HS-5 (cell line): ENCODE measurements at regions not wholly inside any gene's neighbourhood (a gene's known extent, or its start where the extent isn't known, plus 50 kb on each side); places are given as distances from the start of the nearest gene placed in this dataset.
"Not testable (repeated sequence)": the region's sequence is repeated elsewhere in the genome, so short reads cannot be mapped to it uniquely, and the experiment has no call there.

Experiments used
- DNase-seq: peaks from one replicate; pipeline ENCODE4 v3.0.0-alpha.2; 2012; ENCODE audit warnings: low read depth

DNA sequence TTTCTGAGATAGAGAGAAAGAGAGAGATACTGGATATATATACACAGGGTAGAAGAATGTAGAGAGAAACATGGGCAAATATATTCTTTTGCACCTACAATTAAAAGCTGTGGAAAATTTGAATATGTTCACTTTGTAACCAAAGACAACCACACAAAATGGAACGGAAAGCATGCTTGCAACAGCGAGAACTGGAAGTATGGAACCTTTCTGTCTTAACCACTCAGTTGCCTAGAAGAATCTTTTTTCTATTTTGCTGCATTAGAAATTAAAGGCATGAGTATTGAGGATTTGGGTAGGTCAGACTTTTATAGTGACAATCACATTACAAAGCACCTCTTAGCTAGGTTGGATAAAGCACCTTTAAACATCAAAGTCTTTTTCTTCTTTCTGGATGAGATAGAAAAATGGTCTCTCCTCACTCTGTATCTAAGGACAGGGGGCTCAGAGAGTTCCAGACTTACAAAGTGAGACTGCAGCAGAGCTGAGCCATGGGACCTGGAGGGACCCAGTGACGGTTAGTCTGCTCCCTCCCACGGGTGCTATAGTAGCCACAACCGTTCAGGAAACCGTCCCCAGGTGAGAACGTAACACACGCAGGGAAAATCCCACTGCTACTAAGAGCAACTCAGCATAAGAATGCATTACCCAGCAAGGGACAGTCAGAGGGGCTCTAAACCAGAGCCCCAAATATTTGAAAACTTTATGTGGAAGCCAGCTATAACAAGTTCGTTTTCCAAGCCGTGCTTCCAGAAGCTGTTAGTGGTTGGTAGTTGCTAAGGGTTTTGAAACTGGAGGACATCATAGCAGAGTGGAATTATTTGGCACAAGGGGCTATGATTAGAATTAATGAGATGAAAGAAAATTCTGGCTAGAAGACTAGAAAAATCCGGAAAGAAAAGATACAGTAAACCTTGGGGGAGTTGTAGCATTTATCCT lies 97.1 kb downstream of the DAD1 start:
- DNase-seq, result no peak

DNA sequence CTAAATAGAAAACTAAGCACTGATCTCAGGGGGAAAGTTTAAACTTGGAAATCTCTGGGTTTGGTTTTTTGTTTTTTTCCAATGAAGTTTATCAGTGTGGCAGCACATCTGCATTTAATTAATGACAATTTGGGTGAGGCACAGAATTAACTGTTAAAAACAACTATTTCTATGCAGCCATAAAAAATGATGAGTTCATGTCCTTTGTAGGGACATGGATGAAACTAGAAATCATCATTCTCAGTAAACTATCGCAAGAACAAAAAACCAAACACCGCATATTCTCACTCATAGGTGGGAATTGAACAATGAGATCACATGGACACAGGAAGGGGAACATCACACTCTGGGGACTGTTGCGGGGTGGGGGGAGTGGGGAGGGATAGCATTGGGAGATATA lies 98.0 kb downstream of the DAD1 start:
- not testable (repeated sequence) for DNase-seq

DNA sequence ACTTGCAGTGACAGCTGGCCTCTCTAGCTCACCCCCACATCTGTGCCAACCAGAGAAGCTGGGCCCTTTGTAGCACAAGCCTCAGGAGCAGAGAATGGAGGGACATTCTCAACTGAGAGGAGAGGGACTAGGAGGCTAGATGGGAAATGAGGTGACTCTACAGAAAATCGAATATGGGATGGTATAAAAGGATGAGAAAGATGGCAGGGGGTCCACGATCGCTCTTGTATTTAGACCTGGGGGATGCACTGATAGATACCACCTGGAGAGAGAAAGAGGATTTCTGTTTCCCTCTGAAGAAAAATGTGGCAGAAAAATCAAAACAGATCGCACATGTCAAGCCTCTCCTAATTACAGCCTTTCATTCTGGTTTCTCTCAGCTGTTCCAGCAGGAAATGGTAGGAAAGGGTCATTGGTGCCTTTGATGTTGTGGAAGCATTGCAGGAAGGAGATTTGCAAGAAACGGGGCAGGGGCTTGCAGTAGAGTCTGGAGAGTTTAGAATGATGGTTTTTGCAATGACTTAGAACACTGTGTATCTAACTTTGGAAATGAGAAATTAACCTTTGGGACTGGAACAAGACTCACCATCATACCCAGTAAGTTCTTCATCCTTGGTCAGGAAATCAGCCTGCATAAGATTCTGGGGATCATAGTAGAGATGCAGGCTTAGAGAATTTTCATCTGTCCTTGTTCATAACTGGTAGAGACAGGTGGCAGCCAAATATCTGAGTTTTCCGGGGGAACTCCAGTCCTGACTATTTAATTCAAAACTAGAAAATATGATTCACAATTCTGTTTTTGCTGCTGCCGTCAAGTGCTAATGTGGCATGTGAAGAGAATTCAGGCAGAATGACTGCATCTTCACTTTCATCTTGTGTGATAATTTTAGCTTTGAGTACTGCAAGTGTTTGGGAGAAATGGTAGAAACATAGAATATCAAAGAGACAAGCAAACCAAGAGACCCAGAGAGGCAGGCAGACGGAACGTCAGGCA lies 98.8 kb downstream of the DAD1 start:
- no peak for DNase-seq

DNA sequence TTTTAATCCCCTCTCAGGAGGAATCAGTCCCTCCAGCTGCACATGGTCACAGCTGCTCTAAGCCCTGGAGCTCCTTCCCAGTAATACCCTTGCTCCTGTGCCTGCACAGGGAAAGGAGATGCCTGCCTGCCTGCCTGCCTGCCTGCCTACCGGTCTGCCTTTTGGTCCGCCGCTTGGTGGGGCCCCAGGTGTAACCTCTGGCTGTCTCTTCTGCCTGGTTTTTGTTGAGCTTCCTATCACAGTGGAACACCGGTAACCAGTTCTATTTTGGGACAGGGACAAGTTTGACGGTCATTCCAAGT lies 99.8 kb downstream of the DAD1 start:
- no peak for DNase-seq

DNA sequence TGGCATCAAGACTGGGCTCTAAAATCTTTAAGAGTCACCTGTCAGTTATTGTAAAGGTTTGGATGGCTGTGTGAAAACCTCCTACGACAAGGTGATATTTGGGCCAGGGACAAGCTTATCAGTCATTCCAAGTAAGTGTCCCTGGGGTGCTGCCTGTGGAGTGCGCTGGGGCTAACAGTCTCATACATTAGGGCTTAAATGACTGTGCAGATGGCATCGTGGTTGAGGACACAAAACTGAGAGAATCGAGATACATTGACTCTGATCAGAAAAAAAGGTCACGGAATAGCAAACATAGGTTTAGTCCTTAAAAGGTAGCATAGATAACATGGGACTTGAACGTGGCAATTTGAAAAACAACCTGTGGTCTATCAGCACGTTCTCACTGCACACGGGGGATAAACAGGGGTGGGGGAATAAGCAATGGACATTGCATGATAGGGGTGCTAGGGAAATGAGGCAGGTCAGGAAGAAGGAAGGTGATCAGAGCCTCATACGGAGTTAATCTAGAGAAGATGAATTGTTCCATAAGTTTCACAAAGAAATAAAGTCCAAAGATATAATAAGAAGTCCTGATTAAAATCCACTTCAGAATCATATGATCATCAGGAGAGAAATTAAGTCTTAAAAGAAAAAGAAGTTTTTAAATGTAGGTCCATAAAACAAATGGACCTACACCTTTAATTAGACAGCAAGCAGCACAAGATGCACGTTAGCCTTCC lies 100.3 kb downstream of the DAD1 start:
- DNase-seq, result no peak

DNA sequence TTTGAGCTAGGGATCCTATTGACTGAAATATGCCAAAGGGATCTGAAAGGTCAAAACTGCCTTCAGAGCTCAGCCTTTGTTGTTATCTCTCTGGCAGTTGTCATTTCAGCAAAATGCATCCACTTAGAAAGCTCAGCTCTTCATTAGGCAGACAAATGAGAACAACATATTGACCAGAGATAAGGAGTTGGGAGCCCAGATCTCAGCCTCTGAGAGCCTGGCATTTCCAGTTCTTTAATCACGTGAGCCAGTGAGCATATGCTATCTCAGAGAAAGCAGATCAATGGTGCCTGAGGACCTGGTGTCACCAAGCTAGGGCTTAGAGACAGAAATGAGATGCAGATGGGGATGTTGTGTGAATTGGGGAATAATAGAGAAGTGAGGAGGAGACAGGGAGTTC lies 101.1 kb downstream of the DAD1 start:
- DNase-seq, result no peak

DNA sequence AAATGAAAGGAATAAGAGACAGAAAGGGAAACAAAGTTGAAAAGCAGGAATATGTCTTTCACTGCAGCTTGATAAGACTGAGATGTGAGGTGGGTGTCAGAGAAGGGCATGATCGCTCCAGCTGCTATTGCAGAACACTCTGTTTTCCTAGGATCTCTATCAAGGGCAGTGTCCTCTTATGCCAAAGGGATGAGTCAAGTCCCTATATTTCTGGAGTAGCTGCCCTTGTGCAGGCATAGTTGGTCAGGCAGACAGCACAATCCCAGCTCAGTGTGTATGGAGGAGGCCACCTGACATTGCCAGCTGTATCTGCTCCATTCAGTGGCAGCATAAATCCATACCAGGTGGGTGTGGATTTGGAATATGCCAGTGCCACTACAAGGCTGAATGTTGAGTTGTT lies 101.6 kb downstream of the DAD1 start:
- DNase-seq, result no peak

GRCh38 chr14:22486675-22487074 lies 102.3 kb downstream of the DAD1 start:
- no peak for DNase-seq

DNA sequence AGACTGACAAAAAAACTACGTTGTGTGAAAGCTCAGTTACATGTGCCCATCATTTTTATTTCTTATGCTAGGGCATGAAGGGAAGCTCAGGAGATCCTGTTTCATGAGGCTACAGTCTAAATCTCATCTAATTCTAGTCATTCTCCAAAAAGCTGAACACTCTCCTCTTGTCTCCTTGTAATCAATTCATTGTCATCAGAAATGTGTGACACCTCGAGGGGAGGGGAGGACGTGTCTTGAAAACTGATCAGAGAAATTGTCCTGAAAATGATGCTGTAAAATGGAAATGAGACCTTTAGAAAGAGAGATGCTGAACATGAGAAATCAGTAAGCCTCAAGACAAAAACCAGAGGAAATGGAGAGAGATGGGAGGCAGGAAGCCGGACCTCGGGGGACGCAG lies 103.4 kb downstream of the DAD1 start:
- no peak for DNase-seq

GRCh38 chr14:22485178-22485577 lies 103.8 kb downstream of the DAD1 start:
- DNase-seq, result no peak

GRCh38 chr14:22484632-22485031 lies 104.4 kb downstream of the DAD1 start:
- DNase-seq, result no peak

DNA sequence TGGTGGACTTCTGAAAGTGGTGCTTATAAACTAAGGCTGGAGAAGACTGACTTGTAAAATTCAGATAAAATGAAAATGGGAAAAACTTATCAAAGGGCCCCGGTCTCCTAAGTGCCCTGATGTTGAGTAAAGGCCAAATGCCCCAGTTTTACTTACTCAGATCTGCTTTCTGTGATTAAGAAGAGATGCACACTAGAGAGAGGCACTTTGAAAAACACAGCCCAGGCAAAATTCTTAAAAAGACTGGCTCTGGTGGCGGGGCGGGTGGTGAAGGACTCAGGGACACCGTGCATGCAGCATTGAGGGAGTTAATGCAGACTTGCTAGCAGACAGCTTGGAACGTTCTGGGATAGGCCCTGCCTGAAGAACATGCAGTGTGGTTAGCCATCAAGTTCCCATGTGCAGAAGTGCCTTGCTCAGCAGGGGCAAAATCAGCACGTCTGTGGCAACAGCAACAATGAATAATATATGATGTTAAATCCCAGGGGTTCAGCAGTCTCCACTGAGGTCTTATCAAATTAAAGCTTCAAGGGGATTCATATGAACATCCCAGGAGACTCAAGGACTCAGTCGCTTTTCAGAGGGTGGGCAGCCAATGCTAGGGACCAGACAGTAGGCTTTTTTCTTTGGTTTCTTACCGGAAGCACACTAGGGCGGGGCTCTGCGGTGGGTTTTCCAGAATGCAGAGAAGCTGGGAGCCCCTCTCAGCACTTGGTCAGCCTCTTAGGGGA lies 105.0 kb downstream of the DAD1 start:
- DNase-seq, result no peak

GRCh38 chr14:22482782-22483553 lies 106.1 kb downstream of the DAD1 start:
- no peak for DNase-seq

DNA sequence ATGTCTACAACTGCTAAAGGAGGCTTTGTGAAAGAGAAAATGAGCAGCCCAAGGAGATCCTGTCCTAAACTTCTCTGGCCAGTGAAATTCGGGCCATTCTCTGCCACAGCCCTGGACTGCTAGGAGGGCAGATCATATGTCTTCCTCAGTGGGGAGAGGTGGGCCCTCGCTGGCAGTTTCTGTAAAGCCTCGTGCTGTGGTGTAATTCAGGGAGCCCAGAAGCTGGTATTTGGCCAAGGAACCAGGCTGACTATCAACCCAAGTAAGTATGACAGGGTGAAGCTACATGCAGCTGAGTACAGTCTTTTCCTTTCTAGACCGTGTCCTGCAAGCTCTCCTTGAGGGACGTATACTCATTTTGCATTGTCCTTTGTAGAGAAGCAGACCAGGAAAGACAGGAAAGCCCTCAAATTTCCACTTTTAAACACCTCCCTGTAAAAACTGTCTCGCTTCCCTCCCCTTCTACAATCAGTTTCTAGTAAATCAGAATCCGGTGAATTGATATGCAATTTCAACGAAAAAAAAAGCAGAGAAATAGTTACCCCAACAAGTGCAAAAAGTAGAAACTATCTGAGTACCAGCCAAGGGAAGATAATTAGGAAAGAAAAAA lies 106.8 kb downstream of the DAD1 start:
- DNase-seq, result no peak

DNA sequence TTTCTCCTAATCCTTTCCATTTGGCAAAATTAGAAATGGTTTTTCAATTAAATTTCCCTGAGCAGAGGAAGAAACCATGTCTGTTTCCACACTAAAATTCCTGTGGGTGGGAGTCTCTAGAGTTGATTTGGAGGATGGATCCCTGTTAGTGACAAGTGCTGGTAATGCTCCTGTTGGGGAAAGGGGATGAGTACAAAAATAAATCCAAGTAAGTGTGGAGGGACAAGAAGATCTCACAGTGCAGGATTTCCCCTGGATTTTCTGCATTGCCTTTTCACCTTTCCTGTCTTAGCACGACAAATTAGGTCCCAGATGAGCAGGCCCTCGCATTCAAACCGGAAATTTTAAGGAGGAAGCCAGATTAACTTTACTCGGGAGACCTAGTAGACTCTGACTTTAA lies 107.5 kb downstream of the DAD1 start:
- DNase-seq, result no peak

- no peak for DNase-seq
These were observed 109.1 kb downstream of the DAD1 start for GRCh38 chr14:22479776-22480464.

DNA sequence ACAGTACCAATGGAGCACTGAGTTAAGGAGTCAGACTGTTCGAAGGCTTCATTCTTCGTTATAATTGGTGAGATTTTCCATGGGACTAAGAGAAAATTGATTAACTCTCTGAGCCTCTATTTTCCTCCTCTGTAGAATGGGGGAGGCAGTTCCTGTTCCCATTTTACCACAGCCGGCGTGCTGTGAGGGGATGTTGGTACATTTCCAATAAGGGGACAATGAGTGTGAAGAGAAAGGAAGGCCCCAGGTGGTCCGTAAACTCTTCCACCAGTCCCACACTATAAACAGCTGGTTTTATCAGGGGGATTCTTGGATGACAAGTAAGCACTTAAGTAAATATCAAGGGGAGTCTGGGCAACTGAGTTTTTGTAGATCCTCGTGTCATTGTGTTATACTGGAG lies 109.9 kb downstream of the DAD1 start:
- no peak for DNase-seq

- no peak for DNase-seq
These were observed 110.4 kb downstream of the DAD1 start for GRCh38 chr14:22478670-22479069.

DNA sequence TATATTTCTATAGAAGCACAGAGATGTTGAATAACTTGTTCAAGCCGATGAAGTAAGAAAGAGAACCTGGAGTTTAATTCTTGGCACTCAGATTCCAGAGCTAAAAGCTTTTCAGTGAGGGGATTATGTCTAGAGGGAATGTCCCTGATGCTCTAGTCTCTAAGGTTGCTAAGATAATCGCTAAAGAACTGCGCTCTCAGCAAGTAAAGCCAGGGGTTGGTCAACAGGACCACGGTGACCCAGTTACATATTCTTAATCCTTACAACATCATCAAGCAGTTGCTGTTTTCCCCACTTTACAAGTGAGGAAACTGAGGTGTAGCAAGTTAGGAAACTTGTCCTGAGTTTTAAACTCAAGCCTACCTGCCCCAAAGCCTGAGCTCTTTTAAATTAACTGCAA lies 110.8 kb downstream of the DAD1 start:
- DNase-seq, result no peak
